IPS DF 4.7 (cell line): ENCODE measurements at regions not wholly inside any gene's neighbourhood (a gene's known extent, or its start where the extent isn't known, plus 50 kb on each side); places are given as distances from the start of the nearest gene placed in this dataset.
"Not testable (repeated sequence)": the region's sequence is repeated elsewhere in the genome, so short reads cannot be mapped to it uniquely, and the experiment has no call there.

Source experiments
- DNase-seq: peaks from one replicate; pipeline ENCODE4 v3.0.0-alpha.2; 2013; ENCODE audit warnings: low spot score; ENCODE audit errors: extremely low read depth

- no peak for DNase-seq
Observed at GRCh38 chr5:98527846-98528245, 245.6 kb upstream of the RGMB start.

GRCh38 chr5:98529321-98529720 is 244.1 kb upstream of the RGMB start:
- no peak for DNase-seq

GRCh38 chr5:98530224-98530623 is 243.2 kb upstream of the RGMB start:
- no peak for DNase-seq

GRCh38 chr5:98535901-98536300 is 237.6 kb upstream of the RGMB start:
- no peak for DNase-seq

- no peak for DNase-seq
Observed at GRCh38 chr5:98540056-98540455, 233.4 kb upstream of the RGMB start.

GRCh38 chr5:98541641-98542040 is 231.8 kb upstream of the RGMB start:
- no peak for DNase-seq

- DNase-seq: no peak
Observed at GRCh38 chr5:98543490-98543889, 230.0 kb upstream of the RGMB start.

GRCh38 chr5:98546924-98547323 is 226.5 kb upstream of the RGMB start:
- DNase-seq: not testable (repeated sequence)

GRCh38 chr5:98556712-98557111 is 216.8 kb upstream of the RGMB start:
- no peak for DNase-seq

- no peak for DNase-seq
Observed at GRCh38 chr5:98557916-98558315, 215.5 kb upstream of the RGMB start.

- DNase-seq: no peak
Observed at GRCh38 chr5:98563885-98564653, 209.4 kb upstream of the RGMB start.

GRCh38 chr5:98564836-98565235 is 208.6 kb upstream of the RGMB start:
- no peak for DNase-seq

GRCh38 chr5:98568336-98568735 is 205.1 kb upstream of the RGMB start:
- DNase-seq: no peak

GRCh38 chr5:98569288-98569687 is 204.2 kb upstream of the RGMB start:
- no peak for DNase-seq

GRCh38 chr5:98570010-98570409 is 203.5 kb upstream of the RGMB start:
- DNase-seq: no peak

GRCh38 chr5:98570661-98571191 is 202.7 kb upstream of the RGMB start:
- DNase-seq: no peak

- no peak for DNase-seq
Observed at GRCh38 chr5:98573834-98574320, 199.6 kb upstream of the RGMB start.

GRCh38 chr5:98576275-98576674 is 197.2 kb upstream of the RGMB start:
- DNase-seq: no peak

GRCh38 chr5:98578438-98578837 is 195.0 kb upstream of the RGMB start:
- no peak for DNase-seq

- no peak for DNase-seq
Observed at GRCh38 chr5:98581112-98581997, 192.1 kb upstream of the RGMB start.

GRCh38 chr5:98583586-98583985 is 189.9 kb upstream of the RGMB start:
- no peak for DNase-seq

- DNase-seq: no peak
Observed at GRCh38 chr5:98585661-98586310, 187.7 kb upstream of the RGMB start.
